ENCODE measurements at regions not wholly inside any gene's neighbourhood (a gene's known extent, or its start where the extent isn't known, plus 50 kb on each side); places are given as distances from the start of the nearest gene placed in this dataset.

GRCh38 chr13:88118952-88119351 lies 447.8 kb downstream of the SLITRK5 start:
- TF ChIP-seq EZH2 (IDR thresholded peaks at IDR 0.05; ENCODE audit: borderline replicate concordance, low read depth, low read length, poor library complexity, severe bottlenecking) (no peak), CTCF (conservative IDR thresholded peaks at IDR 0.05; ENCODE audit: low read depth, low read length) (no peak)

Data from A673 (cell line).